GM04503 (cell line): ENCODE measurements at regions not wholly inside any gene's neighbourhood (a gene's known extent, or its start where the extent isn't known, plus 50 kb on each side); places are given as distances from the start of the nearest gene placed in this dataset.
"Not testable (repeated sequence)": the region's sequence is repeated elsewhere in the genome, so short reads cannot be mapped to it uniquely, and the experiment has no call there.

Experiments
- DNase-seq: peaks from one replicate; pipeline ENCODE4 v3.0.0-alpha.2; 2012; ENCODE audit warnings: low read depth

DNA sequence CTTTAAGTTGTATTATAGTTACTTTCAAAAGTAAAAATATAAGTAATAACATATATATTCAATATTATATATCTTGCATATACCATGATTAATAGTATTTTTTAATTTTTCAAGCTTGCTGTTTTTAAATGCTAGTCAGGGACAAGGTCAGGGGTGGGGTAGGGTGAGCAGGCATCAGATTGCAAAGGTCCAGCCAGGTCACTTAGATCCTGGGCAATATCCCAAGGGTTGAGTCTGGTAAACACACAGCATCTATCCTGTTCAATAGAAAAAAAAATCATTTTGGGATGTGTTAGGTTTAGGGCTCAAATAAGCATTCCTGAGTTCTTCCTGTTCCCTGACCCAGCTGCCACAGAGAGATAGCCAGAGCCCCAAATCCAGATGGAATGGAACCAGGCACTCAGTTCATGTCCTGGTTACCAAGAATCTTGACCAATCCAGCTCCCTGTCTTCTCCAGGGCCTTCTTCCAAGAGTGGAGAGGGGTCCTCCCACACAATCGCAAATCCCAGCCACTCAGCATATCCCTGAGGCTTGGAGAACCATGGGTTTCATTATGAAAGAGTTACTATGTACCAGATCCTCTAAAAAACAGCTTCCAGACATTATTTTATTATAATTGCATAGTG, 134.9 kb upstream of the TOP1 start:
- no peak for DNase-seq

DNA sequence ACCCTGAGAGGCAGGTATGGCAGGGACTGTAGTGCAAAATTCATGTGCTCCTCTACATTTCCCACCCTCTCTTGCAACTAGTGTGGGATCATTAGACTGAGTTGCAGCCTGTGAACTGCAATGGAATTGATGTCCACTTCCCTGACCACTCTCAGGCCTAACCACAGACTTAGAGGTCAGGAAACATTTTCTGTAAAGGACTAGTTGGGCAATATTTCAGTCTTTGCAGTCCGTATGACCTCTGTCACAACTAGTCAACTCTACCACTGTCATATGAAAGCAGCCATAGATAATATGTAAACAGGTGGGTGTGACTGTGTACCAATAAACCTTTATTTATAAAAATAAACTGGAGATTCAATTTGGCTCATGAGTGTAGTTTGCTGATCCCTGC, 134.4 kb upstream of the TOP1 start:
- DNase-seq, result no peak

DNA sequence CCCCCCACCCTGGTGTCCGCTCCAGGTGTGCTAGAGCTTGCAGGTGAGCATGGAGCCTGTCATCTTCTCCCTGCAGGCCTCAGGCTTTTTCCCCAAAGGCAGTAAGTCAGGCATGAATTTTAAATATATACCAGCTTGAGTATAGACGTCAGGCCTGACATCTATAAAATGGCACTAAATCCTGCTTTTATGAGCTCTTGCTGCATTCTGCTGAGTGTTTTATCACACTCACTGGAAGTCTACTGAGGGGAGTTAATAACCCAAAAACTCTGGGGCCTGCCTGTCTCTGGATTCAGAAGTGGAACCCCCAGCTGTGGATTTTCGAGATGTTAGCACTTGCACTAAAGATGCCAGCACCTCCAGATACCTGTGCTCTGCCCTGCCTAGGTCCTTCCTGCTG, 133.4 kb upstream of the TOP1 start:
- no peak for DNase-seq

DNA sequence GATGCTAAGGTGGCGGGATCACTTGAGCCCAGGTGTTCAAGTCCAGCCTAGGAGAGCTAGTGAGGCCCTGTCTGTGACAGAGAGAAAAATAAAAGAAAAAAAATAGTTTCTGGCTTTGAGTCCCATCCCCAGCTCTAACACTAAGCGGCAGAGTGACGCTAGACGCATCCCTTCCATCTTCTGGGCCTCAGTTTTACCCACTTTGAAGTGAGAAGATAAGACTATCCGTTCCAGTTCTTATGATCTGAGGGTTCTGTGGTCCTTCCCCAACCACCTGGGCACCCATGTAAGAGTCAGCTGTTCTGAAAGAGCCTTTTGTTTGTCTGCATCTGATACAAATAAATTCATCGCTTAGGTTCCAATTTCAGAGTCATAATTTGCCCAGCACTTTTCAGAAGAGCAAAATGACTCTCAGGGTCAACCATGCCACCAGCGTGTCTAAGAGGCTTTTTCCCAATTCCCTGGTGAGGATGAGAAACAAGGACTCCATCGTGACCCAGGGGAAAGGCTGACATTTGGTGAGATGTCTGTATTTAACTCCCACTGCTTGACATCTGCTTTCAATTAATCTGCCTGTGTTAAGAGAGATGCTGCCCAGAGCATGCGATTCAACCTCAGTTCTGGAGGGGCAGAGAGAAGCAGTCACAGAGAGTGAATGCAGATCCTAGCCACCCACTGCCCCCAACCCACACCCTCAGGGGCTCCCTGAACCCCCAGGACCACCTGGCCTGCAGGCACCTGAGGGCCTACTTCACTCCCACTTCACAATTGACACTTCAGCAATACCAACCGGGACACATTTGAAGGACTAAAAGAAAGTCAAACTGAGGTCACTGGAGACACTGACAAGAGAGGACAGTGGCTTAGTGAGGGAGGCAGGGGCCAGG, 131.6 kb upstream of the TOP1 start:
- DNase-seq, result peak; percentile 6

DNA sequence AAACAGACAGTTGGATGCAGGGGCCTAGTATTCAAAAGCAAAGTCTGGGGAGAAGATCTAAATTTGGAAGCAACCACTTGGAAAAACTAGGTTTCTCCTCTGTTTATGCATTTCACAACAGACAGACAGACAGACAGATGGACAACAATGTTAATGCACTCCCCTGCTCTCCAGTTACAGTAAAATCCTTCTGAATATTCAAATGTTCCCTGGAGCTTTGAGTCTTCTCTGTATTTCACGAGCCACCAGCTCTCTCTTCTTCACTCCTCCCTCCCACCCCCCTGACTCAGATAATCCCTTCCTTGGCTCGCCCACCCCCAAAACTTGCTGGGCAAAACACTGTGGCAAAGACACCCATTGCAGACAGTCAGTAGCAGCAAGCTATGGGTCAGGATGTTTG, 129.3 kb upstream of the TOP1 start:
- no peak for DNase-seq

DNA sequence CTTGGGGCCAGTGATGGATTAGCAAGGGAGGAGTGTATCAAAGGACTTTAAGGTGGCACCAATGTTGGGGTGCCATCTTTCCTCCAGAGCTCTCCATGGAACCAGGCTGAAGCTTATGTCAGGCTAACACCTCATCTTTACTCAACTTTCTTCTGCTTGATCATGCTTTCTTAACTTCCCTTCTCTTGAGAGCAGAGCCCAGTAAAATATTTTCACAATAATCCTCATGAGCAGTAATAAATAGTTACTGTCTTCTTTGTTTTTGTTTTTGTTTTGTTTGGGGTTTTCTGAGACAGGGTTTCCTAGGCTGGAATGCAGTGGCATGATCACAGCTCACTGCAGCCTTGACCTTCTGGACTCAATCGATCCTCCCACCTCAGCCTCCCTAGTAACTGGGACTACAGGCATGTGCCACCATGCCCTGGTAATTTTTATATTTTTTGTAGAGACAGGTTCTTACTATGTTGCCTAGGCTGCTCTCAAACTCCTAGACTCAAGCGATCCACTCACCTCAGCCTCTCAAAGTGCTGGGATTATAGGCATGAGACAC, 127.9 kb upstream of the TOP1 start:
- DNase-seq, result no peak

DNA sequence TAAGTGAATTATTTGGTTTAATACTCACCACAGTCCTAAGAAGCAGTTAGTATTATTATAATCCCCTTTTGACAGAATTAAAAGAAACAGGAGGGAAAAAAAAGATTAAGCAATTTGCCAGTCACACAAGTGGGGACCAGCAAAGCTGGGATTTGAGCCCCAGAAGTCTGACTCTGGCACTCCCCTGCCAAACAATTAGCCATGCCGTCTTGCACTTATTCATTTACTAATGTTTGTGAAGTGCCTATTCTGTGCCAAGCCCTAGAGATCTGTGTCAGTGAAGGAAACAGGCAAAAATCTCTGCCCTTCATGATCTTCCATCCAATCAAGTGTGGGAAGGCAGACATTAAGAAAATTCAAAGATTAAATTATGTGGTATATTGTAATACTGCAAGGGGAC, 126.0 kb upstream of the TOP1 start:
- DNase-seq, result no peak

DNA sequence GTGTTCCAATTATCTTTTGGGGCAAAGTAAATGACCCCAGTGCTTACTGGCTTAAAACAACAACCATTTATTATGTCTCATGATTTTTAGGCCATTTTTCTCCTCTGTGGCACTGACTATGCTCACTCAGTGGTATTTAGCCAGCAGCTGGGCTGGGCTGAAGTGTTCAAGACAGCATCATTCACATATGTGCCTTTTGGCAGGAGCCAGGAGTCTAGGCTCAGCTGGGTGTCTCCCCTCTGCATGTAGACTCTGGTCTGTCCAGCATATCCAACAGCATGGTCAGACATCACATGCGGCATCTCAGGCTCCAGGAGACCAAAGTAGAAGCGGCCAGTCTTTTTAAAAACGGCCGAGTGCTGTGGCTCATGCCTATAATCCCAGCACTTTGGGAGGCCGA, 120.3 kb upstream of the TOP1 start:
- DNase-seq, result no peak

DNA sequence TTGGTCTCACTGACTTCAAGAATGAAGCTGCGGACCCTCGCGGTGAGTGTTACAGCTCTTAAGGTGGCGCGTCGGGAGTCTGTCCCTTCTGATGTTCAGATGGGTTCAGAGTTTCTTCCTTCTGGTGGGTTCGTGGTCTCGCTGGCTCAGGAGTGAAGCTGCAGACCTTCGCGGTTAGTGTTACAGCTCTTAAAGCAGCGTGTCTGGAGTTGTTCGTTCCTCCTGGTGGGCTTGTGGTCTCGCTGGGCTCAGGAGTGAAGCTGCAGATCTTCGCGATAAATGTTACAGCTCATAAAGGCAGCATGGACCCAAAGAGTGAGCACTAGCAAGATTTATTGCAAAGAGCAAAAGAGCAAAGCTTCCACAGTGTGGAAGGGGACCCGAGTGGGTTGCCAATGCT, 119.1 kb upstream of the TOP1 start:
- DNase-seq, result not testable (repeated sequence)

DNA sequence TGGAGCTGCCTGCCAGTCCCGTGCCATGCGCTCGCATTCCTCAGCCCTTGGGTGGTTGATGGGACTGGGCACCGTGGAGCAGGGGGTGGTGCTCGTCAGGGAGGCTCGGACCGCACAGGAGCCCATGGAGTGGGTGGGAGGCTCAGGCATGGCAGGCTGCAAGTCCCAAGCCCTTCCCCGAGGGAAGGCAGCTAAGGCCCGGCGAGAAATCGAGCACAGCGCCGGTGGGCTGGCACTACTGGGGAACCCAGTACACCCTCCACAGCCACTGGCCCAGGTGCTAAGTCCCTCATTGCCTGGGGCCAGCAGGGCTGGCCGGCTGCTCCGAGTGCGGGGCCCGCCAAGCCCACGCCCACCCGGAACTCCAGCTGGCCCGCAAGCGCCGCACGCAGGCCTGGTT, 118.2 kb upstream of the TOP1 start:
- not testable (repeated sequence) for DNase-seq

DNA sequence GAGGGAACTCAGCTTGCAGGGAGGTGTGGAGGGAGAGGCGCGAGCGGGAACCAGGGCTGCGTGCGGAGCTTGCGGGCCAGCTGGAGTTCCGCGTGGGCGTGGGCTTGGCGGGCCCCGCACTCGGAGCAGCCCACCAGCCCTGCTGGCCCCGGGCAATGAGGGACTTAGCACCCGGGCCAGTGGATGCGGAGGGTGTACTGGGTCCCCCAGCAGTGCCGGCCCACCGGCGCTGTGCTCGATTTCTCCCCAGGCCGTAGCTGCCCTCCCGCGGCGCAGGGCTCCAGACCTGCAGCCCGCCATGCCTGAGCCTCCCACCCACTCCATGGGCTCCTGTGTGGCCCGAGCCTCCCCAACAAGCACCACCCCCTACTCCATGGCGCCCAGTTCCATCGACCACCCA, 117.5 kb upstream of the TOP1 start:
- DNase-seq, result not testable (repeated sequence)

DNA sequence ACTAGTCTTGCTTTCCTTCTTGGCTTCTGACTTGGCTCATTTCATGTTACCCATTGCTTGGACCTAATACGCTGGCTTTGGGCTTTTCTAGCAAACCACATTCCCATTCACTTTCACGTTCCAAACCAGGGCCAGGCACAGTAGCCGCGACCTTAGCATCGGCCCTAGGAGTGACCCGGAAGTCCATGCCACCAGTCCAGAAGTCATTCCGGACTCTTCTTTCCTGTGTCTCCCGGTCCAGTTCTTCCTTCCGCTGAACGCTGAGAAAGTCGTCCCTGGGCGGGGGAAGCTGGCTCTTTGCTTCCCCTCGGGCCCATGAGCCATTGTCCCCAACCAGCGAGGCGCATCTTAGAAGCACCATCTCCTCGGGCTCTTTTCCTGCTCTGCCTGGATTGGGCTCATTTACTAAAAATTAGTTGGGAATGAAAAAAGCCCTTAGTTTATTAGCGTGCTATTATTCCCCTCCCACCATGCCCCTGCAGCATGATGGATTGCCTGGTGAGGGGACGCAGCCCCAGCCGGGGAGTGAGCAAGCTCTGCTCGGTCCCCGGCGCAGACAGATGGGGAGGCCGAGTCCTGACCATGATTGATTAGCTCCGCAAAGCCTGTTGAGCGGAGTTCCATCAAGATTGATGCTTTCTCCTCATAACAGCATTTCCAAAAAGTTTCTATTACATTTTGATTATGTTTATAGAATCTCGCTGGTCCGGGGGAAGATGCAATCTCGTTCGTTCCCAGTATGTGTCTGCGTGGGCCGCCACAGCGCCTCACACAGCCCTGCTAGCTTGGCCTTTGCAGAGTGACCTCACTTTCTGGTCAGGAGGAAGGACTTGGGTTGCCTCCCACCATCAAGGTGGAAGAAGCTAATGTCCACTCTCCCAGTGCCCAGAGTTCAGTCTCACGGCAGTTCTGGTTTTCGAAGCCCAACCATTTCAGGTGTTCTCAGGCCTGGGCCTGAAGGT, 115.1 kb upstream of the TOP1 start:
- no peak for DNase-seq

DNA sequence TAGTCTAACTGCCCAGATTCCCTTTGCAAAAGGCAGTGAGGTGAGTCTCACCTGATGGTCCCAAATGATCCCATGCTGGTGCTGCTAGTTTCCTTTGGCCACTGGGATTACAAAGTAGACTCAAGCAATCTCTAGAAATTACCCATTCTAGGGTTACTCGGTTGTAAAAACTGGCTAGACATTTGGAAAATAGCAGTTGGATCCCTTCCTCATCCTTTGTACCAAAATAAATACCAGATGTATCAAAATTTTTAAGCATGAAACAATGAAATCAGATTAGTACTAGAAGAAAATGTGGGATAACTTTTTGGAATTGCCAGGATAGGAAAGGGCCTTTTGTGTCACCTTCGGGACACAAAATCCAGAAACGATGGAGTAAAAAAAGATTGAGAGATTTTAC, 112.9 kb upstream of the TOP1 start:
- no peak for DNase-seq

DNA sequence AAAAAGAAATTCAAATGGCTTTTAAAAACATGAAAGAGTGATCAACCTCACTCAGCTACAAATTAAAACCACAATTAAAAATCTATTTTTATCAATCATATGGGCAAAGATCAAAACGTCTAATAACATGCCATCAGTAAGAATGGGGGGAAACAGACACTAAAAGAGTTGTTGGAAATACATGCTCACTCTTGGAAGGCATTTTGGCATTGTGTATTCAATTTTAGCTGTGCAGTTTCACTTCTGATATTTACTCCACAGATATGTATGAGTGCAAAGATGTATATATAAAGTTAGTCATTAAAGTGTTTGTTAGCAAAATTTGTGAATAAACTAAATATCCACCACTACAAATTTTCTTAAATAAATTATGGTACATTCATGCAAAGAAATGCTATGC, 112.3 kb upstream of the TOP1 start:
- DNase-seq, result no peak

DNA sequence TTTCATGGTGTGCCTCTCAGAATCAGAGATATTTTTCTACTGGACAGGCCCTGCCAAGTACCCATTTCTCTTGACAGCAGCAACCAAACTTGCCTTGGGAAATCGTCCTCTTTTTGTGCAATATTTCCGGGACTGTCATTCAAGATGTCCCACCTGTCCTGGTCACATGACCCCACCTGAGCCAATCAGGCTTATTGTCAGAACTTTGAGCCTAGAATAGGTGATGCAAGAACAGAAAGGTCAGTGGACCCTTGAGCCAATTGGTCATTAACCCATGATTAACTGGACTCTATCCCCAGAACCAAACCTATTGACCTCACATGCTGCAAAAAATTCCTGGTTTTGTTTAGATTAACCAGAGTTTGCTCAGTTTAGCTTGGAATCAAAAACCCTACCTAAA, 108.3 kb upstream of the TOP1 start:
- DNase-seq, result no peak

DNA sequence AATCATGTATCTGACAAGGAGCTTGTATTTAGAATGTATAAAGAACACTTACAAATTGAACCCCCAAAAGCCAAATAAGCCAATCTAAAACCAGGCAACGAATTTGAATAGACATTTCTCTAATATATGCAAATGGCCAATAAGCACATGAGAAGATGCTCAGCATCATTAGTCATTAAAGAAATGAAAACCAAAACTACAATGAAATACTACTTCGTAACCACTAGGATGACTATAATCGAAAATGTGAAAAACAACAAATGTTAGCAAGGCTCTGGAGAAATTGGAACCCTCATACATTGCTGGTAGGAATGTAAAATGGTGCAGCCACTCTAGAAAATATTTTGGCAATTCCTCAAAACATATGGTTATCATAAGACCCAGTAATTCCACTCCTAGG, 105.8 kb upstream of the TOP1 start:
- DNase-seq, result no peak

DNA sequence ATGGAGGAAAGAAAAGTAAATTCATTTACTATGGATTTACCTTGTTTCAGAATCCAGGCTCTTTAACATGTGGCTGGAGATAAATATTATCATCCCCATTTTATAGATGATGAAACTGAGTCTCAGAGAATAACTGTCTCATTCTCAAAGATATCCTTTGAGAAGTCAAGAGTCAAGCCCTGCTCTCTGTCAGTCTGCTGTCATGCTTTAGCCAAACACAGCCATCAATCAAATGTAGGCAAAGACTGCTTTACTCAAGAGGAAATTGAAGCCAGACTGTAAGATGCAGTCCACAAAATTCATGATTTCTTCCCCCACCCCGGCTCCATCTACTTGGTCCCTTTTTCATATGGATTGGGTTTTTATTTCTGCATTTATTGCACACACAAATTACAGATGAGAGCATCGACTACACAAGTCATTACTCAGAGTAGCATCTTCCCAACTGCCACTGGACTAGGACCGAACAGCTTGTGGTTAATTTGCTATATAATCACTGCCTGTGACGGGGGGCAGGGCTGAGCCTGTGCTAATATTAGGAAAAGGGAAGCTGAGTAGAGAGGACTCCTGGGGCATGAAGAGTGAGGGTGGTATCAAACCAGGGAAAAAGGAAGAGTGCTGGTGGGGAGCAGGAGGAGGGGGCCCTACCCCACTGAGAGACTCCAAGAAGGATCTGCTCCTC, 102.7 kb upstream of the TOP1 start:
- DNase-seq, result no peak

DNA sequence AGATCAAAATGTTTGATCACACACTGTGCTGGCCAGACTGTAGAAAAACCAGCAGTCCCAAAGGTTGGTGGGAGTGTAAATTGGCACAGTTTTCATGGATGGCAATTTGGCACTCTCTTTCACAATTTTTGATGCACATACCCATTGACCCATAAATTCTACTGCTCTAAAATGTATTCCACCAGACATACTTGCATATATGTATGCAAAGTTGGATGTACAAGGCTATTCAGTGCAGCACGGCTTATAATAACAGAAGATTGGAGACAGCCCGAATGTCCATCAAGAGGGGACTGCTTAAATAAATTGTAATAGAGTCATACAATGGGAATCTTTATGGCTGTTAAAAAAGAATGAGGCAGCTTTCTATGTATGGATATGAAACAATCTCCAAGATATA, 101.7 kb upstream of the TOP1 start:
- no peak for DNase-seq

DNA sequence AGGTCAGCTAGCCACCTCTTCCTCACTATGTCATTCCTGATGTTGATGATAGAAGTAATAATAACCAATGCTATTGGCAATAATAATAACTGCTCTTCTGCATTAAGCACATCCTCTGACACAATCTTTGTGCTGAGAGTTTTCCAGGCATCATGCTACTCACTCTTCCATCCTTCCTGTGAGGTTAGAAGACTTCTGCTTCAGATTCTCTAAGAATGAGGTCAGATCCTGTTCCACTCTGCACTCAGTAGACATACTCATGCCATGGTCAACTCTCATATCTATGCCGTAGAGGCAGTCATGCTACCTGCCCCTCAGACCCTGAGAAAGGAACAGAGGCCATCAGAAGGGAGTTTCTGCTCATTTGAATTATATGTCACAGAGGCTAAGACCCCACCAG, 98.1 kb upstream of the TOP1 start:
- DNase-seq, result no peak

DNA sequence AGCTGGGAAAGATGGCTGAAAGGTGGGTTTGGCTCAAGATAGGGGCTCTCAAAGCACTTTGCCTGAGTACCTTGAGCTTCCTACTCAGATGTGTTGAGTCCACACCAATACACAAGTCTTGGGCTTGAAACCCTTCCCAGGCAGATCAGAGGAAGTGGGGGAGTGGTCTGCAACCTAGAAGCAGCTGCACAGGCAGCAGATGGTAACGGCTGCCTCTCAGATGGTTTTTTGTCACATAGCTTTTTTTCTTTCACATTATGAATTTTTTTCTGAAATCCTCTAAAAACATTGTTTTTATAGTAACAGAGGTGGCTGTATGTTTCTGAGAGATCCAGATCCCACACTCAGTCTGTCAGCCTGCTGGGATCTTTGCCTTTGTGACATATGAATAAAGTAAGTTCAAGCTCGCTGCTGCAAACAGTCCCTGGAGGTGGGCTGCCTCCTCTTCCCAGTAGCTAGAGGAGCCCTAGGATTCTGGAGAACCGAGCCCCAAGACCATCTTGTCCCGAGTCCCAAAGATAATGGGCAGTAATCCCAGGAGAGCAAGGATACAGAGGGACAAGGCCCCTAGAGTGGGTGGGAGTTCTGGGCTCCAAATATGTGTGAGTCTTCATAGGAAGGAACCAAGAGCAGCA, 97.1 kb upstream of the TOP1 start:
- DNase-seq, result no peak

DNA sequence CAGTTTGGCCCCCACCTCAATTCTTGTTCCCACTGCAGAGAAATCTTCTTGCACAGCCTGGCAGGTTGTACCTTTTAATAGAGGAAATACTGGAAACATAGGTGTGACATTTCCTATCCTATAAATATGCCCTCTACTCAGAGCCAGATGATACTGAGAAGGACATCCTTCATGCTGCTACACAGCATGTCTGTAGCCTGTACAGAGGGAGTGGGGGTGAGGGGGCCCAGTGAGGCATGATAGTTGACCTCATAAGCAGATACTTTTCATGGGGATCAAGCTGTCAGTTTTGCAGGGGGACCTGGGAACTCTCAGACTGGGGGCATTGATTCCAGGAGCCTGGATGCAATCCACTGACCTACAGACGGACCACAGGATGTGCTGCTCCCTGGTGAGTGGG, 96.2 kb upstream of the TOP1 start:
- no peak for DNase-seq
